ENCODE measurements at regions not wholly inside any gene's neighbourhood (a gene's known extent, or its start where the extent isn't known, plus 50 kb on each side); places are given as distances from the start of the nearest gene placed in this dataset.
"Not testable (repeated sequence)": the region's sequence is repeated elsewhere in the genome, so short reads cannot be mapped to it uniquely, and the experiment has no call there.

GRCh38 chr3:72660270-72661114 lies 187.8 kb downstream of the SHQ1 start:
- DNase-seq (ENCODE audit: low read depth in 1 of 2, low spot score in 1 of 2): no peak

- DNase-seq (ENCODE audit: low read depth in 1 of 2, low spot score in 1 of 2): no peak
Measured at GRCh38 chr3:72659596-72659995, 188.6 kb downstream of the SHQ1 start.

- DNase-seq (ENCODE audit: low read depth in 1 of 2, low spot score in 1 of 2): no peak
Measured at GRCh38 chr3:72659188-72659587, 189.1 kb downstream of the SHQ1 start.

GRCh38 chr3:72658466-72659100 lies 189.7 kb downstream of the SHQ1 start:
- no peak for DNase-seq (ENCODE audit: low read depth in 1 of 2, low spot score in 1 of 2)

GRCh38 chr3:72657666-72658065 lies 190.6 kb downstream of the SHQ1 start:
- DNase-seq (ENCODE audit: low read depth in 1 of 2, low spot score in 1 of 2): peak in 1 of 2 donors; percentile 2

GRCh38 chr3:72655723-72656122 lies 192.5 kb downstream of the SHQ1 start:
- DNase-seq (ENCODE audit: low read depth in 1 of 2, low spot score in 1 of 2): no peak

- no peak for DNase-seq (ENCODE audit: low read depth in 1 of 2, low spot score in 1 of 2)
Measured at GRCh38 chr3:72655131-72655551, 193.1 kb downstream of the SHQ1 start.

- no peak for DNase-seq (ENCODE audit: low read depth in 1 of 2, low spot score in 1 of 2)
Measured at GRCh38 chr3:72652395-72652794, 195.8 kb downstream of the SHQ1 start.

- DNase-seq (ENCODE audit: low read depth in 1 of 2, low spot score in 1 of 2): no peak
Measured at GRCh38 chr3:72651498-72651897, 196.7 kb downstream of the SHQ1 start.

GRCh38 chr3:72646263-72646662 lies 202.0 kb downstream of the SHQ1 start:
- no peak for DNase-seq (ENCODE audit: low read depth in 1 of 2, low spot score in 1 of 2)

- not testable (repeated sequence) for DNase-seq (ENCODE audit: low read depth in 1 of 2, low spot score in 1 of 2)
Measured at GRCh38 chr3:72643635-72644034, 204.6 kb downstream of the SHQ1 start.

- no peak for DNase-seq (ENCODE audit: low read depth in 1 of 2, low spot score in 1 of 2)
Measured at GRCh38 chr3:72641684-72642083, 206.6 kb downstream of the SHQ1 start.

GRCh38 chr3:72641072-72641471 lies 207.2 kb downstream of the SHQ1 start:
- no peak for DNase-seq (ENCODE audit: low read depth in 1 of 2, low spot score in 1 of 2)

- DNase-seq (ENCODE audit: low read depth in 1 of 2, low spot score in 1 of 2): no peak
Measured at GRCh38 chr3:72636969-72637597, 211.2 kb downstream of the SHQ1 start.

GRCh38 chr3:72635551-72635950 lies 212.7 kb downstream of the SHQ1 start:
- DNase-seq (ENCODE audit: low read depth in 1 of 2, low spot score in 1 of 2): no peak

GRCh38 chr3:72634128-72634527 lies 214.1 kb downstream of the SHQ1 start:
- no peak for DNase-seq (ENCODE audit: low read depth in 1 of 2, low spot score in 1 of 2)

GRCh38 chr3:72633534-72633933 lies 214.7 kb downstream of the SHQ1 start:
- no peak for DNase-seq (ENCODE audit: low read depth in 1 of 2, low spot score in 1 of 2)

GRCh38 chr3:72633121-72633520 lies 215.1 kb downstream of the SHQ1 start:
- no peak for DNase-seq (ENCODE audit: low read depth in 1 of 2, low spot score in 1 of 2)

GRCh38 chr3:72632129-72632528 lies 216.1 kb downstream of the SHQ1 start:
- no peak for DNase-seq (ENCODE audit: low read depth in 1 of 2, low spot score in 1 of 2)

- no peak for DNase-seq (ENCODE audit: low read depth in 1 of 2, low spot score in 1 of 2)
Measured at GRCh38 chr3:72630969-72631344, 217.3 kb downstream of the SHQ1 start.

- no peak for DNase-seq (ENCODE audit: low read depth in 1 of 2, low spot score in 1 of 2)
Measured at GRCh38 chr3:72630327-72630968, 217.8 kb downstream of the SHQ1 start.

- no peak for DNase-seq (ENCODE audit: low read depth in 1 of 2, low spot score in 1 of 2)
Measured at GRCh38 chr3:72629191-72629631, 219.0 kb downstream of the SHQ1 start.
